ENCODE measurements at regions not wholly inside any gene's neighbourhood (a gene's known extent, or its start where the extent isn't known, plus 50 kb on each side); places are given as distances from the start of the nearest gene placed in this dataset.

- TF ChIP-seq CTCF (IDR thresholded peaks at IDR 0.05; ENCODE audit: insufficient read depth, low read length, poor library complexity, severe bottlenecking) = no peak
- no peak for TF ChIP-seq EZH2phosphoT487 (conservative IDR thresholded peaks at IDR 0.05; ENCODE audit: low read length)
Observed at GRCh38 chr6:51199105-51199552, 380.5 kb downstream of the TFAP2B start.
